Right atrium auricular region (tissue), 2 donors: ENCODE measurements at regions not wholly inside any gene's neighbourhood (a gene's known extent, or its start where the extent isn't known, plus 50 kb on each side); places are given as distances from the start of the nearest gene placed in this dataset.

Experiments
- DNase-seq: peaks from one replicate; pipeline ENCODE4 v3.0.0-alpha.2; 2019; ENCODE audit warnings: low spot score
- H3K27ac ChIP-seq, 2 donors: fragments of 200-600 bp; sonication (generic); 1 replicate in 1 of 2; 2 replicates in 1 of 2; pipeline ENCODE4 v1.5.1; 2016 to 2019
- H3K27me3 ChIP-seq, 2 donors: fragments of 200-600 bp; sonication (generic); one replicate each; pipeline versions ENCODE4 v1.5.1 to v1.6.0; 2017 to 2019
- H3K36me3 ChIP-seq: fragments of 200-600 bp; sonication (generic); one replicate; pipeline ENCODE4 v1.5.1; 2016
- H3K4me1 ChIP-seq, 2 donors: fragments of 200-600 bp; sonication (generic); one replicate each; pipeline versions ENCODE4 v1.5.1 to v1.6.0; 2017 to 2019
- H3K4me3 ChIP-seq, 2 donors: fragments of 200-600 bp; sonication (generic); 1 replicate in 1 of 2; 2 replicates in 1 of 2; pipeline ENCODE4 v1.5.1; 2017 to 2019; ENCODE audit warnings: mild to moderate bottlenecking in 1 of 2, moderate library complexity in 1 of 2
- H3K9me3 ChIP-seq, 2 donors: fragments of 200-600 bp; sonication (generic); one replicate each; pipeline ENCODE4 v1.5.1; 2019
- CTCF ChIP-seq, 2 donors: fragments of 200-600 bp; sonication (generic); IDR thresholded peaks; one replicate each; pipeline ENCODE4 v1.5.1; 2019; ENCODE audit warnings: antibody characterized with exemption in 2 of 2

GRCh38 chr3:6518709-6519345 is 342.1 kb upstream of the GRM7 start:
- no peaks in the 10 kb centered on the region for H3K27me3 ChIP-seq
- no peak overlapping the region for H3K27ac ChIP-seq
- H3K9me3 ChIP-seq, result no peaks in the 10 kb centered on the region
- DNase-seq, result no peak
- no peak overlapping the region for H3K4me3 ChIP-seq
- H3K4me1 ChIP-seq, result no peaks in the 10 kb centered on the region
- no peaks in the 10 kb centered on the region for H3K36me3 ChIP-seq
- no peak for TF ChIP-seq CTCF (IDR thresholded peaks at IDR 0.05)

GRCh38 chr3:6521369-6522113 is 339.4 kb upstream of the GRM7 start:
- H3K27ac ChIP-seq, result no peak overlapping the region
- DNase-seq, result no peak

GRCh38 chr3:6522191-6522590 is 338.7 kb upstream of the GRM7 start:
- H3K9me3 ChIP-seq, result no peaks in the 10 kb centered on the region
- no peak overlapping the region for H3K27ac ChIP-seq
- no peak overlapping the region for H3K4me3 ChIP-seq
- no peaks in the 10 kb centered on the region for H3K36me3 ChIP-seq
- no peak for DNase-seq
- H3K27me3 ChIP-seq, result no peaks in the 10 kb centered on the region
- H3K4me1 ChIP-seq, result no peaks in the 10 kb centered on the region
- TF ChIP-seq CTCF (IDR thresholded peaks at IDR 0.05), result no peak

More at GRCh38 chr3:6521369-6522113, 339.4 kb upstream of the GRM7 start:
- no peaks in the 10 kb centered on the region for H3K36me3 ChIP-seq
- H3K4me1 ChIP-seq, result no peaks in the 10 kb centered on the region
- H3K27me3 ChIP-seq, result no peaks in the 10 kb centered on the region
- H3K4me3 ChIP-seq, result no peak overlapping the region
- no peak for TF ChIP-seq CTCF (IDR thresholded peaks at IDR 0.05)
- H3K9me3 ChIP-seq, result no peaks in the 10 kb centered on the region

- no peak for DNase-seq
- Histone ChIP-seq H3K36me3 (no peaks in the 10 kb centered on the region), H3K4me3 (no peak overlapping the region), H3K4me1 (no peaks in the 10 kb centered on the region), H3K27ac (no peak overlapping the region), H3K9me3 (no peaks in the 10 kb centered on the region), H3K27me3 (no peaks in the 10 kb centered on the region)
- TF ChIP-seq CTCF (IDR thresholded peaks at IDR 0.05), result no peak
These were observed 337.9 kb upstream of the GRM7 start for GRCh38 chr3:6523043-6523442.

- no peak for TF ChIP-seq CTCF (IDR thresholded peaks at IDR 0.05)
- H3K4me1 ChIP-seq, result no peaks in the 10 kb centered on the region
- no peaks in the 10 kb centered on the region for H3K36me3 ChIP-seq
- no peak overlapping the region for H3K27ac ChIP-seq
- H3K4me3 ChIP-seq, result no peak overlapping the region
- no peaks in the 10 kb centered on the region for H3K9me3 ChIP-seq
- no peaks in the 10 kb centered on the region for H3K27me3 ChIP-seq
- DNase-seq, result no peak
These were observed 336.4 kb upstream of the GRM7 start for GRCh38 chr3:6524479-6524878.
